ENCODE measurements at regions not wholly inside any gene's neighbourhood (a gene's known extent, or its start where the extent isn't known, plus 50 kb on each side); places are given as distances from the start of the nearest gene placed in this dataset.

DNA sequence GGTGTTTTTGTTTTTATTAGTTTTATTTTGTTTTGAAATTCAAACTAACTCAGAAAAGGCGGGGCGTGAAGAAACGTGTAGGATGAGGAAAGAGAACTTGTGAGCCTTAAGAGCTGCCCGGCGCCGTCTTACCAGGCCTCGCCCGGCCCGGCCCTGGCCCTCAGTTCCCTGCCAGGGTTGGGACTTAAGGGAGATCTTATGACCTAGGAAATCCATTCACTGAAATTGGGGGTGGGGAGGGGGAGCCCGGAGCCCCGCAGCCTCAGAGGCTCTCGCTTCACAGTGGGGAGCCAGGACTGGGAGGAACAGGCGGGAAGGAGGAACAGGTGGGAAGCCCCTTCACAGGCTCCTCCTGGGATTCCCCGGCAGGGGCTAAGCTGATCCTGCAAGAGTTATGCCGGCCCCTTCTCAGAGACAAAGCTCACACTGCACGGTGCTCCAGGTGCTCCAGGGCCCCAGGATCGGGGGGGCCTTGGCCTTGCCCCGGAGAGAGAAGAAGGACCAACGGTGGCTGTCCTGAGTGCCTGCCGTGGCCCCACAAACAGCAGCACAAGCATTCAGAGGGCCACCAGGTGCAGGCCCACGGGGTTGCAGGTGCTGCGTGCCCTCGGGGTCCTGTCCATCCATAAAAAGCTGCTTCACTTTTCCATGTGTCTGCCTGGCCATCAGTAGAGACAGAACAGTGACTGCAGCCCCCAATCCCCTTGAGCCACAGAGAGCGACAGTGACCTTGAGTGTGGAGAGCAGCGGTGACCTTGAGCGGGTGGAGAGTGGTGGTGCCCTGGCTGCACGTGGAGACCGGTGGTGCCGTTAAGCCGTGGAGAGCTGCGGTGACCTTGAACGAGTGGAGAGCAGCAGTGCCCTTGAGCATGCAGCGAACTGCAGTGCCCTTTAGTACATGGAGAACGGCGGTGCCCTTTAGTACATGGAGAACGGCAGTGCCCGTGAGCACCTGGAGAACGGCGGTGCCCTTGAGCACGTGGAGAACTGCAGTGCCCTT, 152.7 kb downstream of the DLL1 start:
- Histone ChIP-seq H3K4me3 (ENCODE audit: low read depth in 1 of 2, low read length in 2 of 2) (no peak overlapping the region), H3K27ac (ENCODE audit: low read depth, low read length) (peak overlapping the region; percentile 42), H3K9me3 (ENCODE audit: control insufficient read depth in 1 of 2, low read length in 2 of 2) (no peaks in the 10 kb centered on the region), H3K27me3 (ENCODE audit: control insufficient read depth in 1 of 2, insufficient read depth in 2 of 2, low read length in 2 of 2) (no peaks in the 10 kb centered on the region), H3K36me3 (ENCODE audit: control insufficient read depth in 1 of 2, insufficient read depth in 2 of 2, low read length in 2 of 2) (no peaks in the 10 kb centered on the region), H3K4me1 (ENCODE audit: control insufficient read depth in 1 of 2, insufficient read depth in 2 of 2, low read length in 2 of 2) (no peaks in the 10 kb centered on the region), H3K9ac (ENCODE audit: low read depth in 1 of 2, low read length in 2 of 2) (no peak overlapping the region)

DNA sequence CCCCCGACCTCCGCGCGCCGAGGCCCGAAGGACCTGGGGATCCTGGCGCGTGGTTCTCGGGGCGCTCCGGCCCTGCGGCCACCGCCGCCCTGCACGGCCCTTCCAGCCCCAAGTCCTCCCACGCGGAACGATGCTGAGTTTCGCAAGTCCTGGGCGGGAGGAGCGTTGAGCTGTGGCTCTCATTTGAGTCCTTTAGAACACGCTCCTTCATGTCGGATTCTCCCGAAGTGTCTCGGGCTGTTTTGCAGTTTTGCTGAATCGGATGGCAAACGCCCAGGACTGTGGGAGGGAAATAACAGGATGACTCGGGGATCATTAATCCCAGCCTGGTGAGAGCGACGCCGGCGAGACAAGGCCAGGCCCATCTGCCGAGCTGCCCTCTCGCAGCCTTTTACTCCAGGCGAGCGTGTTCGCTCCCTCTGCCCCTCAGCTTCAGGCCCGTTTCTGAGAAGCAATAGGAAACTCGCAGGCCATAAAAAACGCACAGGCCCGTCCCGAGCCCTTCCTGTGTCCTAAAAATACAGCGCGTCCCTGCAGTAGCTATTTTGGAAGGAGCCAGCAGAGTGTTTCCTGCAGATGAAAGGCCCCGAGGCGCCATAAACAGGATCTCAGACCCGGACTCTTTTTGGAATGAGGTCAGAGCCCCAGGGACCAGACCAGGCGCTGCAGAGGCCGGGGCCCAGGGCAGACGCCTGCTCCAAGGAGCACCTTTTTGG, 153.5 kb downstream of the DLL1 start:
- H3K9ac ChIP-seq (ENCODE audit: low read depth in 1 of 2, low read length in 2 of 2): no peak overlapping the region
- H3K27ac ChIP-seq (ENCODE audit: low read depth, low read length): peak overlapping the region; percentile 44
- no peak overlapping the region for H3K4me3 ChIP-seq (ENCODE audit: low read depth in 1 of 2, low read length in 2 of 2)
- no peaks in the 10 kb centered on the region for H3K9me3 ChIP-seq (ENCODE audit: control insufficient read depth in 1 of 2, low read length in 2 of 2)
- no peaks in the 10 kb centered on the region for H3K36me3 ChIP-seq (ENCODE audit: control insufficient read depth in 1 of 2, insufficient read depth in 2 of 2, low read length in 2 of 2)
- no peaks in the 10 kb centered on the region for H3K27me3 ChIP-seq (ENCODE audit: control insufficient read depth in 1 of 2, insufficient read depth in 2 of 2, low read length in 2 of 2)
- H3K4me1 ChIP-seq (ENCODE audit: control insufficient read depth in 1 of 2, insufficient read depth in 2 of 2, low read length in 2 of 2): no peaks in the 10 kb centered on the region

GRCh38 chr6:170136541-170137175, 154.2 kb downstream of the DLL1 start:
- Histone ChIP-seq H3K36me3 (ENCODE audit: control insufficient read depth in 1 of 2, insufficient read depth in 2 of 2, low read length in 2 of 2) (no peaks in the 10 kb centered on the region), H3K4me3 (ENCODE audit: low read depth in 1 of 2, low read length in 2 of 2) (no peak overlapping the region), H3K9me3 (ENCODE audit: control insufficient read depth in 1 of 2, low read length in 2 of 2) (no peaks in the 10 kb centered on the region), H3K27me3 (ENCODE audit: control insufficient read depth in 1 of 2, insufficient read depth in 2 of 2, low read length in 2 of 2) (no peaks in the 10 kb centered on the region), H3K9ac (ENCODE audit: low read depth in 1 of 2, low read length in 2 of 2) (no peak overlapping the region), H3K4me1 (ENCODE audit: control insufficient read depth in 1 of 2, insufficient read depth in 2 of 2, low read length in 2 of 2) (no peaks in the 10 kb centered on the region), H3K27ac (ENCODE audit: low read depth, low read length) (peak overlapping the region; percentile 44)

DNA sequence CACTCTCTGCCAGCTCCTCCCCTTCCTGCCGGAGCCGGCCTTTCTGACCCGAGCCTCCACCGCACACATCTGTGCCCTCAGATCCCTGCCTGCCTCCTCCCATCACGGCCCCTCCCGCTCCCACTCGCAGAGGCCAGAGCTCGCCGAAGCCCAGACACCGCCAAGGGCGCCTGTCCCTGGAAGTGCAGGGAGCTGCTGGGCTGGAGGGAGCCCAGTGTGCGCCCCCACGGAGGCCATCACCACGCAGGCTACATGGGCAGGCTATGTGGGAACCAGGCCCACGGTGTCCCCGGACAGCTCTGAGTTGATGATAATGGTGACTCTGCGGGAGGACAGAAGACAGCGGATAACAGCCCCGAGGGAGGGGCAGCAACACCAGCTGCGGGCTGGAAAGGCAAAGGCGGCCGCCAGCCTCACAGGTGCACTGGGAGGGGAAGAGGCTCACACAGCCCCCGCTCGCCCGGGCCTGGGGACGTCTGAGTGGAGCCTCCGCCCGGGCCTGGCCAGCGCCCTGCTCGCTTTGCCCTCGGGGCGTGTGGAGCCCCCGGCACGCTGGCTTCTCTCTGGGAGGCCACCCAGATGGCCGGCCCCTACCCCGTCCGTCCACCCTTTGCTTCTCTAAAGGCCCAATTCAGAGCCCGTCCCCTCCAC, 154.9 kb downstream of the DLL1 start:
- Histone ChIP-seq H3K9ac (ENCODE audit: low read depth in 1 of 2, low read length in 2 of 2) (no peak overlapping the region), H3K4me3 (ENCODE audit: low read depth in 1 of 2, low read length in 2 of 2) (no peak overlapping the region), H3K27me3 (ENCODE audit: control insufficient read depth in 1 of 2, insufficient read depth in 2 of 2, low read length in 2 of 2) (no peaks in the 10 kb centered on the region), H3K36me3 (ENCODE audit: control insufficient read depth in 1 of 2, insufficient read depth in 2 of 2, low read length in 2 of 2) (no peaks in the 10 kb centered on the region), H3K4me1 (ENCODE audit: control insufficient read depth in 1 of 2, insufficient read depth in 2 of 2, low read length in 2 of 2) (no peaks in the 10 kb centered on the region), H3K27ac (ENCODE audit: low read depth, low read length) (no peak overlapping the region), H3K9me3 (ENCODE audit: control insufficient read depth in 1 of 2, low read length in 2 of 2) (no peaks in the 10 kb centered on the region)

DNA sequence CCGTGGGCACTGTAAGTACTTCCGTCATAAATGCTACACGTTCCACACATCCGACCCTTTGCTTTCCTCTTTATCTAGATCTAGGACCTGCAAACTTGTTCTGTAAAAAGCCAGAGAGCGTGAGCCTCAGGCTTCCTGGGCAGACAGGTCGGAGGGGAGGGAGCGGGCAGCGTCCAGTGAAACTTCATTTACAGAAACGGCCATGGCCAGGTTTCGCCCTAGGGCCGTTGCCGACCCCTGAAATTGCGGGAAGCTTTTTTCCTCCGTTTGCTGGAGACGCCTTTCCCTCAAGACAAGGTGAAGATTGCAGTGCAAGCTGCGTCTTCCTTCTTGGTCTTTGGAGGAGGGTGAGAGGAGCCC, 155.4 kb downstream of the DLL1 start:
- no peaks in the 10 kb centered on the region for H3K4me1 ChIP-seq (ENCODE audit: control insufficient read depth in 1 of 2, insufficient read depth in 2 of 2, low read length in 2 of 2)

GRCh38 chr6:170134471-170135440, 156.1 kb downstream of the DLL1 start:
- Histone ChIP-seq H3K27ac (ENCODE audit: low read depth, low read length) (no peak overlapping the region), H3K9me3 (ENCODE audit: control insufficient read depth in 1 of 2, low read length in 2 of 2) (no peaks in the 10 kb centered on the region), H3K36me3 (ENCODE audit: control insufficient read depth in 1 of 2, insufficient read depth in 2 of 2, low read length in 2 of 2) (no peaks in the 10 kb centered on the region), H3K9ac (ENCODE audit: low read depth in 1 of 2, low read length in 2 of 2) (no peak overlapping the region), H3K4me3 (ENCODE audit: low read depth in 1 of 2, low read length in 2 of 2) (no peak overlapping the region), H3K4me1 (ENCODE audit: control insufficient read depth in 1 of 2, insufficient read depth in 2 of 2, low read length in 2 of 2) (peaks cover 0 to 2% of the 10 kb centered on the region in 2 donors), H3K27me3 (ENCODE audit: control insufficient read depth in 1 of 2, insufficient read depth in 2 of 2, low read length in 2 of 2) (no peaks in the 10 kb centered on the region)

More for the DNA sequence above, 155.4 kb downstream of the DLL1 start:
- Histone ChIP-seq H3K27ac (ENCODE audit: low read depth, low read length) (no peak overlapping the region), H3K36me3 (ENCODE audit: control insufficient read depth in 1 of 2, insufficient read depth in 2 of 2, low read length in 2 of 2) (no peaks in the 10 kb centered on the region), H3K9ac (ENCODE audit: low read depth in 1 of 2, low read length in 2 of 2) (no peak overlapping the region), H3K9me3 (ENCODE audit: control insufficient read depth in 1 of 2, low read length in 2 of 2) (no peaks in the 10 kb centered on the region), H3K4me3 (ENCODE audit: low read depth in 1 of 2, low read length in 2 of 2) (no peak overlapping the region), H3K27me3 (ENCODE audit: control insufficient read depth in 1 of 2, insufficient read depth in 2 of 2, low read length in 2 of 2) (no peaks in the 10 kb centered on the region)

GRCh38 chr6:170134031-170134470, 156.8 kb downstream of the DLL1 start:
- Histone ChIP-seq H3K4me3 (ENCODE audit: low read depth in 1 of 2, low read length in 2 of 2) (no peak overlapping the region), H3K36me3 (ENCODE audit: control insufficient read depth in 1 of 2, insufficient read depth in 2 of 2, low read length in 2 of 2) (no peaks in the 10 kb centered on the region), H3K27me3 (ENCODE audit: control insufficient read depth in 1 of 2, insufficient read depth in 2 of 2, low read length in 2 of 2) (no peaks in the 10 kb centered on the region), H3K27ac (ENCODE audit: low read depth, low read length) (no peak overlapping the region), H3K9me3 (ENCODE audit: control insufficient read depth in 1 of 2, low read length in 2 of 2) (no peaks in the 10 kb centered on the region), H3K9ac (ENCODE audit: low read depth in 1 of 2, low read length in 2 of 2) (no peak overlapping the region), H3K4me1 (ENCODE audit: control insufficient read depth in 1 of 2, insufficient read depth in 2 of 2, low read length in 2 of 2) (peaks cover 0 to 5% of the 10 kb centered on the region in 2 donors)

DNA sequence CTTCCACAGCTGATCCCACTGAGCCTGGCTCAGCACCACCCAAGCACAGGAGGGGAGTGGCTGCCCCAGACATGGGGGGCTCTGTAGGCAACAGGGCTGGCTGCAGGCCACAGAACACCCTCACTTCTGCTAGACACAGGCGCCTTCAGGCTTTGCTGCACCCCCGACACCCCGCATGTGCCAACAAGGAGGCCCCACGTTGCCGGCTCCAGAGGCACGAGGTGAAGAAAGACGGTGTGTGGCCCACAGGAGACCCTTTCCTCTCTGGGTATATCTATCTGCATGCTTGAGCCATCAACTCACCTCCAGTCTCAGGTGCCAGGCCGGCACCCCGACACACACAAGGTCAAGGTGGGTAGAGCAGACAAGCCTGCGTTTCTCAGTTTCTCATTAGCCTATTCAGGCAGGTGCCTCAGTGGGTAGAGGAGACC, 158.3 kb downstream of the DLL1 start:
- H3K4me3 ChIP-seq (ENCODE audit: low read depth in 1 of 2, low read length in 2 of 2): no peak overlapping the region
- no peaks in the 10 kb centered on the region for H3K9me3 ChIP-seq (ENCODE audit: control insufficient read depth in 1 of 2, low read length in 2 of 2)
- no peak overlapping the region for H3K27ac ChIP-seq (ENCODE audit: low read depth, low read length)
- no peaks in the 10 kb centered on the region for H3K27me3 ChIP-seq (ENCODE audit: control insufficient read depth in 1 of 2, insufficient read depth in 2 of 2, low read length in 2 of 2)
- H3K36me3 ChIP-seq (ENCODE audit: control insufficient read depth in 1 of 2, insufficient read depth in 2 of 2, low read length in 2 of 2): no peaks in the 10 kb centered on the region
- H3K4me1 ChIP-seq (ENCODE audit: control insufficient read depth in 1 of 2, insufficient read depth in 2 of 2, low read length in 2 of 2): peaks cover 0 to 5% of the 10 kb centered on the region in 2 donors
- no peak overlapping the region for H3K9ac ChIP-seq (ENCODE audit: low read depth in 1 of 2, low read length in 2 of 2)

GRCh38 chr6:170132011-170132521, 158.8 kb downstream of the DLL1 start:
- H3K27ac ChIP-seq (ENCODE audit: low read depth, low read length): no peak overlapping the region
- peaks cover 0 to 5% of the 10 kb centered on the region in 2 donors for H3K4me1 ChIP-seq (ENCODE audit: control insufficient read depth in 1 of 2, insufficient read depth in 2 of 2, low read length in 2 of 2)
- H3K27me3 ChIP-seq (ENCODE audit: control insufficient read depth in 1 of 2, insufficient read depth in 2 of 2, low read length in 2 of 2): no peaks in the 10 kb centered on the region
- H3K36me3 ChIP-seq (ENCODE audit: control insufficient read depth in 1 of 2, insufficient read depth in 2 of 2, low read length in 2 of 2): no peaks in the 10 kb centered on the region
- no peaks in the 10 kb centered on the region for H3K9me3 ChIP-seq (ENCODE audit: control insufficient read depth in 1 of 2, low read length in 2 of 2)
- H3K4me3 ChIP-seq (ENCODE audit: low read depth in 1 of 2, low read length in 2 of 2): no peak overlapping the region
- H3K9ac ChIP-seq (ENCODE audit: low read depth in 1 of 2, low read length in 2 of 2): no peak overlapping the region

Measured in duodenal mucosa (tissue), 2 donors.